K562 (cell line): ENCODE measurements at regions not wholly inside any gene's neighbourhood (a gene's known extent, or its start where the extent isn't known, plus 50 kb on each side); places are given as distances from the start of the nearest gene placed in this dataset.

Source experiments
- ATAC-seq: fragments of 200-7000 bp; cut with Tn5 transposase; 3 replicates; pipeline ENCODE4 v1.9.1; 2020; ENCODE audit warnings: moderate library complexity
- BruUV-seq: library from RNA; stranded (reverse); fragments of 400-500 nt; replicated peaks from 2 replicates; lab custom pipeline; 2021; lab: Mats Ljungman, UMichigan
- CTCF ChIA-PET: fragments of 300-600 bp; formaldehyde crosslinking; extraction: SDS; loops from one replicate; lab custom pipeline; 2021; ENCODE audit warnings: low intra/inter-chr PET ratio; lab: Yijun Ruan, JAX
- POLR2A ChIA-PET: fragments of 300-600, 350-650 bp; sonication (Branson Sonifier 250); formaldehyde crosslinking; extraction: SDS; loops from one replicate; lab custom pipeline; 2021; ENCODE audit warnings: antibody characterized with exemption, inconsistent platforms; lab: Yijun Ruan, JAX
- DNase-seq, 4 experiments: peaks; one replicate each; pipeline versions ENCODE4 v3.0.0 to v3.0.0-alpha.2; 2011 to 2018; ENCODE audit warnings: low spot score in 3 of 4, mixed read lengths in 3 of 4; ENCODE audit errors: extremely low read depth in 1 of 4
- FAIRE-seq: peaks from 2 replicates; lab custom pipeline; 2011; peaks lifted over from hg19 to GRCh38; lab: Jason Lieb, UNC
- H2AFZ ChIP-seq: 2 replicates; pipeline ENCODE4 v1.6.0; 2011; ENCODE audit warnings: low read depth, low read length, control low read depth, inconsistent platforms
- H3K27ac ChIP-seq: fragments of 200-600 bp; 3 replicates; pipeline ENCODE4 v1.8.0; 2011; ENCODE audit warnings: low read depth, mild to moderate bottlenecking, control low read depth, inconsistent platforms, low read length, moderate library complexity, mixed read lengths; ENCODE audit errors: extremely low read depth
- H3K27me3 ChIP-seq, 2 experiments: fragments of 300-600 bp in 1 of 2; 2 replicates in 1 of 2; 3 replicates in 1 of 2; pipeline versions ENCODE4 v1.6.0 to v1.8.0; 2011; ENCODE audit warnings: inconsistent platforms in 2 of 2, low read length in 2 of 2, mild to moderate bottlenecking in 1 of 2, mixed read lengths in 1 of 2, moderate library complexity in 1 of 2; ENCODE audit not compliant: control insufficient read depth in 2 of 2, insufficient read depth in 2 of 2
- H3K36me3 ChIP-seq: fragments of 300-600 bp; 3 replicates; pipeline ENCODE4 v1.8.0; 2011; ENCODE audit warnings: mild to moderate bottlenecking, low read length, inconsistent platforms; ENCODE audit not compliant: control insufficient read depth, insufficient read depth
- H3K4me1 ChIP-seq, 2 experiments: fragments of 200-600 bp in 1 of 2; replicated peaks in 1 of 2; 2 replicates in 1 of 2; 3 replicates in 1 of 2; pipeline versions ENCODE4 v1.5.1 to v1.8.0; 2011; ENCODE audit warnings: inconsistent platforms in 2 of 2, low read length in 2 of 2, mild to moderate bottlenecking in 1 of 2, mixed read lengths in 1 of 2, moderate library complexity in 1 of 2; ENCODE audit not compliant: control insufficient read depth in 2 of 2, insufficient read depth in 2 of 2
- H3K4me2 ChIP-seq: 2 replicates; pipeline ENCODE4 v1.6.1; 2011; ENCODE audit warnings: low read length, control low read depth, inconsistent platforms, mixed read lengths; ENCODE audit not compliant: insufficient read depth
- H3K4me3 ChIP-seq: fragments of 200-600 bp; sonication (generic), shearing (Covaris generic); 2 replicates; pipeline ENCODE4 v1.5.1; 2016; ENCODE audit warnings: control low read depth, inconsistent platforms
- H3K79me2 ChIP-seq: fragments of 200-600 bp; 3 replicates; pipeline ENCODE4 v1.8.0; 2011; ENCODE audit warnings: low read length, inconsistent platforms; ENCODE audit not compliant: control insufficient read depth, insufficient read depth
- H3K9ac ChIP-seq, 2 experiments: 2 replicates each; pipeline versions ENCODE4 v1.6.0 to v1.6.1; 2011; ENCODE audit warnings: low read depth in 2 of 2, low read length in 2 of 2, control low read depth in 1 of 2, inconsistent platforms in 1 of 2, mild to moderate bottlenecking in 1 of 2, mixed read lengths in 1 of 2; ENCODE audit not compliant: insufficient read depth in 1 of 2
- H3K9me1 ChIP-seq: one replicate; pipeline ENCODE4 v1.6.0; 2011; ENCODE audit warnings: inconsistent platforms, mild to moderate bottlenecking, low read length, moderate library complexity; ENCODE audit not compliant: control insufficient read depth, insufficient read depth
- H3K9me3 ChIP-seq: replicated peaks from 2 replicates; pipeline ENCODE4 v1.5.1; 2011; ENCODE audit warnings: low read depth, low read length, inconsistent platforms; ENCODE audit not compliant: control insufficient read depth, insufficient read depth
- H4K20me1 ChIP-seq: replicated peaks from 2 replicates; pipeline ENCODE4 v1.6.1; 2011; ENCODE audit warnings: low read length, inconsistent platforms, mixed read lengths; ENCODE audit not compliant: control insufficient read depth, insufficient read depth
- BRF1 ChIP-seq: IDR thresholded peaks from 3 replicates; pipeline ENCODE4 v1.6.1; 2011; ENCODE audit warnings: borderline replicate concordance, mild to moderate bottlenecking; ENCODE audit not compliant: insufficient read length; ENCODE audit errors: extremely low read depth
- KHSRP ChIP-seq: fragments of 450-650 bp; IDR thresholded peaks from 2 replicates; pipeline ENCODE4 v1.6.1; 2017
- NFATC3 ChIP-seq: fragments of 450-650 bp; IDR thresholded peaks from 2 replicates; pipeline ENCODE4 v1.6.1; 2017; ENCODE audit warnings: mild to moderate bottlenecking
- RBBP5 ChIP-seq: fragments of 200-600 bp; sonication (generic); IDR thresholded peaks from 2 replicates; pipeline ENCODE4 v1.6.1; 2012; ENCODE audit warnings: borderline replicate concordance, mild to moderate bottlenecking, low read length, control low read depth, inconsistent platforms; ENCODE audit not compliant: insufficient read depth, poor library complexity, severe bottlenecking
- STAT5B ChIP-seq: fragments of 250-450 bp; sonication (Bioruptor Pico); IDR thresholded peaks from 2 replicates; pipeline ENCODE4 v1.8.0; 2021; ENCODE audit warnings: mild to moderate bottlenecking, inconsistent platforms
- U2AF1 ChIP-seq: fragments of 200-400 bp; formaldehyde crosslinking; optimal IDR thresholded peaks from 2 replicates; pipeline ENCODE3; 2017; ENCODE audit warnings: mild to moderate bottlenecking, low read depth, low read length, moderate library complexity
- XRCC5 ChIP-seq: fragments of 200-400 bp; formaldehyde crosslinking; IDR thresholded peaks from 2 replicates; pipeline ENCODE4 v1.6.1; 2017; ENCODE audit warnings: low read depth, mild to moderate bottlenecking, low read length
- ZNF695 ChIP-seq: fragments of 450-650 bp; formaldehyde crosslinking; IDR thresholded peaks from 2 replicates; pipeline ENCODE4 v1.4.0; 2020; ENCODE audit warnings: mild to moderate bottlenecking, moderate library complexity
- WGBS: fragments of 100-300 bp; shearing (Covaris generic); methylation state at CpG from one replicate; pipeline ENCODE4 v1.1.6; 2016; ENCODE audit warnings: low coverage, mixed read lengths; ENCODE audit not compliant: insufficient coverage; ENCODE audit errors: missing lambda C conversion rate; 5-methylcytosine and 5-hydroxymethylcytosine counted together
- in situ Hi-C: fragments of 300-500 bp; cut with MboI; formaldehyde crosslinking; loops from 4 replicates; pipeline ENCODE4 v1.15.0; 2018; ENCODE audit warnings: inconsistent platforms, mixed read lengths
- intact Hi-C: fragments of 100-400 bp; cut with micrococcal nuclease; formaldehyde crosslinking; loops from 2 replicates; pipeline ENCODE4 v1.14.2; 2022
- TF ChIP-seq, protein P1 (sequence below): sonication (generic); formaldehyde crosslinking; IDR thresholded peaks from 2 replicates; pipeline ENCODE4 v1.8.0; 2022; ENCODE audit warnings: missing genetic modification reagents, mild to moderate bottlenecking, moderate library complexity, borderline replicate concordance
- TF ChIP-seq, protein P2 (sequence below): fragments of 450-650 bp; IDR thresholded peaks from 2 replicates; pipeline ENCODE4 v1.6.1; 2014; ENCODE audit warnings: low read depth, mild to moderate bottlenecking, moderate library complexity, borderline replicate concordance

GRCh38 chr5:74403771-74404170 lies 236.8 kb downstream of the ENC1 start:
- Histone ChIP-seq H3K36me3 (no peaks in the 10 kb centered on the region), H3K27ac (no peak overlapping the region), H3K27me3 (no peaks in the 10 kb centered on the region), H3K79me2 (no peaks in the 10 kb centered on the region), H3K9ac (no peak overlapping the region), H3K4me2 (no peak overlapping the region), H2AFZ (no peak overlapping the region), H3K4me3 (no peak overlapping the region), H3K9me1 (no peaks in the 10 kb centered on the region), H3K4me1 (peaks cover 0 to 7% of the 10 kb centered on the region in 2 experiments; a peak in 2 of 5 replicates), H3K9me3 (no peaks in the 10 kb centered on the region)
- FAIRE-seq, result no peak
- no peak for DNase-seq
- POLR2A ChIA-PET, result no interaction called here
- no TSS peak for BruUV-seq
- TF ChIP-seq, protein P1, sequence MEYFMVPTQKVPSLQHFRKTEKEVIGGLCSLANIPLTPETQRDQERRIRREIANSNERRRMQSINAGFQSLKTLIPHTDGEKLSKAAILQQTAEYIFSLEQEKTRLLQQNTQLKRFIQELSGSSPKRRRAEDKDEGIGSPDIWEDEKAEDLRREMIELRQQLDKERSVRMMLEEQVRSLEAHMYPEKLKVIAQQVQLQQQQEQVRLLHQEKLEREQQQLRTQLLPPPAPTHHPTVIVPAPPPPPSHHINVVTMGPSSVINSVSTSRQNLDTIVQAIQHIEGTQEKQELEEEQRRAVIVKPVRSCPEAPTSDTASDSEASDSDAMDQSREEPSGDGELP (CRISPR knock-in tag), result no peak
- no peak for TF ChIP-seq XRCC5
- no peak for TF ChIP-seq U2AF1
- no peak for TF ChIP-seq KHSRP
- TF ChIP-seq ZNF695, result no peak
- no peak for TF ChIP-seq RBBP5
- TF ChIP-seq, protein P2, sequence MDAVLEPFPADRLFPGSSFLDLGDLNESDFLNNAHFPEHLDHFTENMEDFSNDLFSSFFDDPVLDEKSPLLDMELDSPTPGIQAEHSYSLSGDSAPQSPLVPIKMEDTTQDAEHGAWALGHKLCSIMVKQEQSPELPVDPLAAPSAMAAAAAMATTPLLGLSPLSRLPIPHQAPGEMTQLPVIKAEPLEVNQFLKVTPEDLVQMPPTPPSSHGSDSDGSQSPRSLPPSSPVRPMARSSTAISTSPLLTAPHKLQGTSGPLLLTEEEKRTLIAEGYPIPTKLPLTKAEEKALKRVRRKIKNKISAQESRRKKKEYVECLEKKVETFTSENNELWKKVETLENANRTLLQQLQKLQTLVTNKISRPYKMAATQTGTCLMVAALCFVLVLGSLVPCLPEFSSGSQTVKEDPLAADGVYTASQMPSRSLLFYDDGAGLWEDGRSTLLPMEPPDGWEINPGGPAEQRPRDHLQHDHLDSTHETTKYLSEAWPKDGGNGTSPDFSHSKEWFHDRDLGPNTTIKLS, result no peak
- no peak for TF ChIP-seq STAT5B (CRISPR knock-in tag)
- no peak for TF ChIP-seq BRF1
- TF ChIP-seq NFATC3, result no peak
- TF ChIP-seq, all 486 proteins: peak for 0
- WGBS, result 12% methylated on average over 2 of the region's 2 CpGs
- no peak for ATAC-seq
- in situ Hi-C loops, result no loop called here
- CTCF ChIA-PET, result no interaction called here
- no peaks in the 10 kb centered on the region for H4K20me1 ChIP-seq
- intact Hi-C loops, result no loop called here
